HUDEP-2 (cell line): ENCODE measurements at regions not wholly inside any gene's neighbourhood (a gene's known extent, or its start where the extent isn't known, plus 50 kb on each side); places are given as distances from the start of the nearest gene placed in this dataset.
A peak's percentile ranks its signal among the peaks of the same experiment; 100 is the strongest.
"Not testable (repeated sequence)": the region's sequence is repeated elsewhere in the genome, so short reads cannot be mapped to it uniquely, and the experiment has no call there.

Experiments used
- DNase-seq, 76 experiments: peaks; one replicate each; lab custom pipeline; 2025; ENCODE audit not compliant: unreplicated experiment in 76 of 76; lab: John Stamatoyannopoulos, UW

DNA sequence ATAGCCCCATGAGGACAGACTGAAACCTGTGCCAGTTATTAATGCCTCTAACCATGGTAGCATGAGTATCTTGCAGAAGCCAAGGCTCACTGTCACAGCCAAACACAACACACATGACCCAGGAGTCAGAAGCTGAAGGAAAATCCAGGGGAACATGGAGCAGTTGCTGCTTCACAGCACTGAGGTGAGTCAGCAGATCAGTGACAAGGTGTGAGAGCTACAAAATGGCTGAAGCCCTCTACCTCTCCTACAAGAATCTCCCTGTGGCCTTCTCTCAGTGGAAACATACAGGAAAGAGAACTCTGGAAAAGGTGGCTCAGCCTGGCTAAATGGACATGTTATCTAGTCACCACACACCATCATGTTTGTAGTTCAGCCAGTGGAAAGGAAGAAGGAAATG lies 93.5 kb downstream of the NAB1 start:
- DNase-seq = no peak

DNA sequence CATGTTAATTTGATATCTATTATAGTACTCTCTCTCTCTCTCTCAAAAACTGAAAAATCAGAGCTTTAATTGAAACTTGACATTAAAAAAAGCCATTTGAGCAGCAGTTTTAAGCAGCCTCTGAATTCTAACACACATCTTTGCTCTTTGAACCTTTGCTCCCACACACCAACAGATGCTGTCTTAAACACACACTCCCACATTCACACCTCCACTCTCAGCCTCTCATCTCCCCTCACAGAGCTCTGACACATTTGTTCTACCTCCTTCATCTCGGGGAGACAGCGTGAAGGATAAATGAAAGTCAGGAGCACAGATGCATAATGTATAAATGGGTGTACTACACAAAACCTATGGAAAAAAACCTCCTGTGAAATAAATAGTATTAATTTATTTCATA lies 95.2 kb downstream of the NAB1 start:
- DNase-seq = no peak

DNA sequence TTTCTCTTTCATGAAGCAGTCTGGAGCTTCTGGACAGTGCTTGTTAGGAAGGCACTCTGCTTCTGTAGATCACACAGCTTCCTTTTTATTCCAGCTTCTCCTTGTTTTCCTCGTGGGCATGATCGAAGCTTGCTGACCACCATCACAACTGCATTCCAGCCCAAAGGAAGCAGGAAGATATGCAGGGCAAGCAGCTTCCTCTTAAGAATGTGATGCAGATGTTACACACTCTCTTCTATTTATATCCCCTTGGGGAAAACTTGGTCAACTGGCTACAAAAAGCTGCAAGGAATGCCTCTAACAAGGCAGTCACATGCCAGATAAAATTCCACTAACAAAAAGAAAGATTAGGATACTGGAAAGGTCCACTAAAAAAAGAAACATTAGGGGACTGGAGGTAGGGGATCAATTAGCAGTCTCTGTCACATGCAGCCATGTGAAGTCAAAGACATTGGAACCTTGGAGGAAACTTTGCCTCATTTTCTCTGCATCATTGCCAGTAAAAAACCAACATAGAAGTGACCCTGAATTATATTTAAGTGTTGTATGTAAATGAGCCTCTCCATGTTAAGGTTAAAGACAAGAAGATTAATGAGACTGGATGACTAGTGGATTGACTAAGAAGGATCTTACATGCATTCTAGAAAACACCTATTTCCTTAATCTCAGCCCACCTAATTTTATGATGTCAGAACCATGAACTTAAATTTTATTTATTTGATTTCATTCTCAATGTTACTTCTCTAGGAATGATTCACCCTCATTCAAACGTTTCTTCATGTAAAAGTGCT lies 98.3 kb downstream of the NAB1 start:
- no peak for DNase-seq

GRCh38 chr2:190748966-190749365 lies 100.1 kb downstream of the NAB1 start:
- DNase-seq = no peak

GRCh38 chr2:190755772-190756415 lies 107.0 kb downstream of the NAB1 start:
- no peak for DNase-seq

DNA sequence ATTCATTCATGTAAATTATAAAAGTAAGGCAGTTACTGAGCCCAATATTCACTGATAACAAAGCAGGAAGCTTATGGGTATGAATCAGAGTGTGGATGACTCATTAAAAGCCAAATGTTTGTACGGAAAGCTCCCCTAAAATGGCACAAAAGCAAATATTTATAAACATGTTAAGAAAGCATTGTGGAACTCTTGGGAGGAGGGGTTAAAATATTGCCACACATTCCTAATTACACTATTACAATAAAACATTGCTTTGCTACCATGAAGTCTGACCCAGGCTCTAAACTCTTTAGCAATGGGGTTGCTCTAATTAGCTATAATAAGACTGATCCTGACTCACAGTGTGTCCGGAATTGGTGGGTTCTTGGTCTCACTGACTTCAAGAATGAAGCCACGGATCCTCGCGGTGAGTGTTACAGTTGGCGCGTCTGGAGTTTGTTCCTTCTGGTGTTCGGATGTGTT lies 110.9 kb downstream of the NAB1 start:
- no peak for DNase-seq

DNA sequence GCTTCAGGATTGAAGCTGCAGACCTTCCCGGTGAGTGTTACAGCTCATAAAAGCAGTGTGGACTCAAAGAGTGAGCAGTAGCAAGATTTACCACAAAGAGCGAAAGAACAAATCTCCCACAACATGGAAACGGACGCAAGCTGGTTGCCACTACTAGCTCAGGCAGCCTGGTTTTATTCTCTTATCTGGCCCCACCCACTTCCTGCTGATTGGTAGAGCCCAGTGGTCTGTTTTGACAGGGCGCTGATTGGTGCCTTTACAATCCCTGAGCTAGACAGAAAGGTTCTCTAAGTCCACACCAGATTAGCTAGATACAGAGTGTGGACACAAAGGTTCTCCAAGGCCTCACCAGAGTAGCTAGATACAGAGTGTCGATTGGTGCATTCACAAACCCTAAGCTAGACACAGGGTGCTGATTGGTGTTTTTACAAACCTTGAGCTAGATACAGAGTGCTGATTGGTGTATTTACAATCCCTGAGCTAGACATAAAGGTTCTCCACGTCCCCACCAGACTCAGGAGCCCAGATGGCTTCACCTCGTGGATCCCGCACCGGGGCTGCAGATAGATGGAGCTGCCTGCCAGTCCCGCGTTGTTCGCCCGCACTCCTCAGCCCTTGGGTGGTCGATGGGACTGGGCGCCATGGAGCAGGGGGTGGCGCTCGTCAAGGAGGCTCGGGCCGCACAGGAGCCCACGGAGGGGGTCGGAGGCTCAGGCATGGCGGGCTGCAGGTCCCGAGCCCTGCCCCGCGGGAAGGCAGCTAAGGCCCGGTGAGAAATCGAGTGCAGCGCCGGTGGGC lies 111.7 kb downstream of the NAB1 start:
- DNase-seq = not testable (repeated sequence)

DNA sequence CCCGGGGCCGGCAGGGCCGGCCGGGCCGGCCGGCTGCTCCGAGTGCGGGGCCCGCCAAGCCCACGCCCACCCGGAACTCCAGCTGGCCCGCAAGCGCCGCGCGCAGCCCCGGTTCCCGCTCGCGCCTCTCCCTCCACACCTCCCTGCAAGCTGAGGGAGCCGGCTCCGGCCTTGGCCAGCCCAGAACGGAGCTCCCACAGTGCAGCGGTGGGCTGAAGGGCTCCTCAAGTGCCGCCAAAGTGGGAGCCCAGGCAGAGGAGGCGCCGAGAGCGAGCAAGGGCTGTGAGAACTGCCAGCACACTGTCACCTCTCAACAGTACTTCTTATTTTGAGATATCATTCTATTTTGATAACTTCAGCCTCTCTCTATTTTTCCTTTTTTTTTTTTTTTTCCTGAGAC lies 112.3 kb downstream of the NAB1 start:
- DNase-seq = not testable (repeated sequence)

DNA sequence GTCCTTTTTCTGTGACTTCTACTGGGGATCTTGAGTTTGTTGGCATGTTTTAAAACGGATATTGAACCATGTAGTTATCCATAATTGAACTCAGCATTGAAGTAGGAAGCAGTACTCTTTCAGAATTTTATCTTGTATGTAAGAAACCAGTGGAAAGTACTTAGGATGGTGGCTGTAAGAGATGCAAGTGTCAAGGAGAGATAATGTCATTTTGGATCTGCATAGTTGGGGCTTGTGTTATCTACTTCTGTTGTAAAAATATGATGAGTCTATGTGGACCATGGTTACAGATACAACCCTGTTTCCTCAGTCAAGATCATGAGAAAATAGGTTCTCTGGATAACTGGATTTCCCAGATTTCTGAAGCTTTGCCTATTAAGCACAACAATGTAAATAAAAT lies 113.7 kb downstream of the NAB1 start:
- peak in 5 of 76 experiments; percentile 6 to 44 (median 24) for DNase-seq

- no peak for DNase-seq
These were observed 114.2 kb downstream of the NAB1 start for GRCh38 chr2:190763100-190763499.

DNA sequence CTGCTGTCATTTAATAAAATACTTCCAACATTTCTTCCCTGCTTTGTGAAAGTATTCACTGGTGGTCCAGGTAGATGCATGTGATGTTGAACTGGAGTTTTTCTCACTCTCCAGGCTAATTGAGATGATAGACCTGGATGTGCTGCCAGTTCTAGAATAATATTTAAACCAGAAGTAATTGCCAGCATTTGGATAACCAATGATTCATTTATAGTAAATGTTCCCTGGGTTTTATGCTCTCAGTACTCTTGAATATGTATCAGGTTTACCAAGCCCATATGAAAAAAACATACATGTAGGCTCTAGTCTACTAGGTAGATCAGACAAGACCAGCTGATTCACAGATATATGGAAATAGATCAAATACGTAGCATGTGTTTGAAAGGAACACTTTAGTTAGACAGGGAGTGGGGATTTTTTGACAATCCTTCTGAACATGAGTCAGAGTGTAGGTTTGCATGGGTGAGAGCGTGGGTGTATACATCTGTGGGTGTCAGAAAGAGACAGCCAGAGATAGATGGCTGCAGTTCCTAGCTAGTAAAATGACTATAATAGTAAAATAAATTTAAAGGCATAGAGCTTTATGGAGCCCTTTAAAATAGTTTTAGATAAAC lies 115.1 kb downstream of the NAB1 start:
- DNase-seq = peak in 7 of 76 experiments; percentile 4 to 34 (median 18)

DNA sequence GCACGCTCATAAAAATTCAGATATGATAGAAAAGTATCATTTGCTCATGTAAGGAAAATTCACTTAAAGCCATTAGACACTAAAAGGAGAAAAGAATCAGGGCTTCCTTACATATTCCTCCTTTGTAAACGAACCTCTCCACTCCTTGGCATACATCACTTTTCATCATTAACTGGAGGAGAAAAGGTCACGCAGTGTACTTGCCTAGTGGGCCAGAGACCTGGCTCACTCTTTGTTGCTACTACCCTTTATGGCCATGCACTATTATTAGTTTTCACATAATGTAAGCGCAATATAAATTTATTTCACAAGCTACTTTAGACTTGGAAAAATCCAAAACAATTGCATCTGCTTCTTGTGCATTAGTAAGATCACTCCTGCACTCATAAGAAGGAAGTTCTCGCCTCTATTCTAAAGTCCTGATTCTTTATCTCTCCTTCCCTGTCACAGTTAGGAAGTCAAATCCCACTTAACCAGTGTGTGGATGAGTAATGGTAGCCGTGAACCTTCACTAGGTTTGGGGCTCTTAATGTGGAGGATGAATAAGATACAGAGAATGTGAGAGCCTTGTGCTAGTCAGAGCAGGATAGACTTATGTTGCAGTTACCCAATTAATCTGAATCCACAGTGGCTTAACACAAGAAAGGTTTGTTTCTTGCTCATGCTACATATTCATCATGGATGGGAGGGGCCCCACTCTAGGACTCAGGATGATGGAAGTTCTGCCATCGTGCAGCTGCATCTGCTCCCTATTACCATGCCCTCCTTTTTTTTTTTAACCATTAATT lies 115.0 kb upstream of the GLS start:
- DNase-seq = no peak

DNA sequence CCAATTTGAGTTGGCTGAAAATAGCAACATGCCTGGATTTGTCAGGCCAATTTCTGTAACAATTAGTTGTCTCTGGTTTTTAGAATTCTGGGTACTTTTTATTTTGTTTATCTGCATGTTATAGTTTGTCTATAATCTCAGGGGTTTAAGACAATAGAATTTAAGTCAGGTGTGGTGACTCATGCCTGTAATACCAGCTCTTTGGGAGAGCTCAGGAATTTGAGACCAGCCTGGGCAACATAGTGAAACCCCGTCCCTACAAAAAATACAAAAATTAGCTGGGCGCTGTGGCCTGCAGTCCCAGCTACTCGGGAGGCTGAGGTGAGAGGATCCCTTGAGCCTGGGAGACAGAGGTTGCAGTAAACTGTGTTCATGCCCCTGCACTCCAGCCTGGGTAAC lies 114.4 kb upstream of the GLS start:
- DNase-seq = no peak

DNA sequence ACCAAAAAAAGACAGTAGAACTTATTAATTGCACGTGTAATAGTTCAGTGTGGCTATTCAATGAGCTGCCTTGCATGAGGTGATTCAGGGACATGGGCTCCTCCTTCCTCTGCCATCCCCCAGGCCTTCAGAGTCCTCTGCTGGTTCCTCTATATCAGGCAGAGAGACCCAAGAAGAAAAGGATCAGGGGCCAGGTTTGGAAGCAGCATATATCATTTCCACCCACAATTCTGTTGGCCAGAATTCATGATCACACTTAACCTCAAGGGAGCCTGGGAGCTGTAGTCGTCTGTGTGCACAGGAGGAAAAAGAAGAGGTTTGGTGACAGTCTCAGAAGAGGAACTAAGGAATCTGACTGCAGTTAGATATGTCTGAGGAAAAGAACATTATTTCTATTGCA lies 114.0 kb upstream of the GLS start:
- DNase-seq = no peak

DNA sequence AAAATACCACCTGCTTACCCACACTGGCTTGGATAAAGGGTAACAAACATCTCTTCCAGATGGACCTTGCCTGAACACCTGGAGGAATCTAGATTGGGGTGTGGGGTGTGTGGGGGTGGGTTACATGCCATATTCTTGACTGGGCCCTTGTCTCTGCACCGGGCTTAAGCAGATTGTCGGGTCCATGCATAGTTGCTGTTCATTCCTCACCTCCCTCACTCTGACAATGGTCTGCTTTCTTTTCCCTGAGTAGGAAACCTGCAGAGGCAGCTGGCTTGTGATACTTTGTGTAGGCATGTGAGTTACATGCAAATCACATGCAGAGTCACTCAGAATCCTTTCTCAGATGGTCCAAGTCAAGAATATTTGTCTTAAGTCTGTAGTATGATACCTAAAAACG lies 112.8 kb upstream of the GLS start:
- DNase-seq = no peak

- no peak for DNase-seq
These were observed 111.4 kb upstream of the GLS start for GRCh38 chr2:190769258-190769657.

- DNase-seq = no peak
These were observed 108.9 kb upstream of the GLS start for GRCh38 chr2:190771726-190772125.

GRCh38 chr2:190780594-190780993 lies 100.0 kb upstream of the GLS start:
- DNase-seq = no peak

DNA sequence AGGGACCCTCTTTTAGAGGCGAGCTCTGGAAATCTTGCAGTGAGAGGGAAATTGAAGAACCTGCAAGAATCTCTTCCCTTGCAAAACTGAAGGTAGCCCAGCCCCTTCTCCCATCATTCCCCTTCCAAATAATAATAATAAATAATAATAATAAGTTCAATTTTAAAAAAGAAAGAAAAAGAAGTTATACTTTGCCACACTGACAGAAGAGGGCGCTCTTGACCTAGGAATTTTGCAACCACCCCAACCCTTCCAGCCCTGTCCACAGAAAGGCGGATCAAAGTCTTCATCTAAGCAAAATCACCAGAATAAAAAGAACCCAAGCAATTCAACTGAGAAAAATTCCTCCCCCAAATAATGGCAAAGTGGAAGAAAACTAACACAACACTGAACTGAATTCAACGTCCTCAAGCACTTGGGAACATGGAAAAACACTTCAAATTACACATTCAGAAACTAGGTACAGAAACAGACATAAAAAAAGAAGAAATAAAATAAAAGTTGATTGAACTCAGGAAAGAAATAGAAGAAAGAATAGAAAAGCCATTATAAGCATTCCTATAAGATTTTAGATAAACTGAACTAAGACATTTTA lies 98.9 kb upstream of the GLS start:
- DNase-seq = peak in 30 of 76 experiments; percentile 2 to 52 (median 18)

DNA sequence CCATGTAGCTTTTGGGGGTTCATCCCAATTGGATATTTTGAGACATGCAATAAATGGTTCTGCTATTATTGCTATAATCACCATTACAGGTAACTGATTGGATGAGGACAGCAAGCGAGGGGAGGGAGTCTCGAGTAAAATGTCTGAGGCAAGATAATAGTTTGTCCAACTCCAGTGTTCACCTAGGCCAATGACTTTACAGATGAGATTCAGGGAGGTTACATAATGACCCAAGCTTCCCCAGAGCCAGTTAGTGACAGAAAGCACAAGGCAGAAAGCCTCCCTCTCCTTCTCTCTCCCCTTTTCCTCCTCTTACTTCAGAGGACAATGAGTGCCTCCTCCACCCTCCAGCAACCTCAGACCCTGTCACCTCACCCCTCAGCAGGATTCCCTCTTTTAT lies 98.4 kb upstream of the GLS start:
- no peak for DNase-seq
